ENCODE measurements at regions not wholly inside any gene's neighbourhood (a gene's known extent, or its start where the extent isn't known, plus 50 kb on each side); places are given as distances from the start of the nearest gene placed in this dataset.
A peak's percentile ranks its signal among the peaks of the same experiment; 100 is the strongest.

GRCh38 chr4:181289198-181289597 lies 954.0 kb upstream of the TENM3 start:
- no peak for DNase-seq

- DNase-seq, result no peak
These were observed 951.6 kb upstream of the TENM3 start for GRCh38 chr4:181291615-181292014.

DNA sequence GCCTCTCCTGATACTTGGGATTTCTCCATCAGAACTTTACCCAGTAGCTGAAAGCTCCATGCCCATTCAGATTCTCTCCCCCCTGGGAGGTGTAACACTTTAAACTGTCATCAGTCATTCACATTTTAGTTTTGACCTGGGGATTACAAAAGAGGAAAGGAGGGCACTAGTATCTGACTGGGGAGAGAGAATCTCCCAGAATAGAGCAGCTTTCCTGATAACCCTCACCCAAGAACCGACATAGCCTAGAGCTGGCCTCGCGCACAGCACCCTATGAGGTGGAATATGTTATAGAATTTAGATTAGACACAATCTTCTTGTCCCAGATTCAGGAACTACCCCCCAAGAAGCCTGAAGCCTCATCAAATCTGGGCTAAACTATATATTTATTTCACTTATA lies 950.2 kb upstream of the TENM3 start:
- no peak for DNase-seq

DNA sequence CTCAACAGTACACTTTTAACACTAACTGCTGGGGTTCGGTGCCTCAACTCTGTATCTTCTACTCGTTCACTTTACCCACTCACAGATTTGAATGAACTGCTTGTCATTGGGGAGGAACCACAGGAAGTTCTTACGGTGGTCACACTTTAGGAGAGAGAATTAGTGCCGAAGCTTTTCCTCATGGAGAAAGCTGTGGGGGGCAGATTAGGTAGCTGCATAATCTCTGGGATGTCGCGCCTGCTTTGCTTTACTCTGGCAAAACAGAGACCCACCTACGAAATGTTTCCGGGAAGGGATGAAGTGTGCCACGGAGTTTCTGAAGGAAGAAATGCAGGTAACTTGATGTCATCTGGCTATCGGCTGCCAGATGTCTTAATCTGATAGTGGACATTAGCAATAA lies 949.7 kb upstream of the TENM3 start:
- no peak for DNase-seq

GRCh38 chr4:181294421-181294820 lies 948.8 kb upstream of the TENM3 start:
- DNase-seq, result no peak

GRCh38 chr4:181301735-181302710 lies 941.2 kb upstream of the TENM3 start:
- peak; percentile 35 for DNase-seq

GRCh38 chr4:181307824-181308223 lies 935.4 kb upstream of the TENM3 start:
- no peak for DNase-seq

GRCh38 chr4:181308476-181309312 lies 934.5 kb upstream of the TENM3 start:
- no peak for DNase-seq

GRCh38 chr4:181312066-181312465 lies 931.1 kb upstream of the TENM3 start:
- DNase-seq, result no peak

DNA sequence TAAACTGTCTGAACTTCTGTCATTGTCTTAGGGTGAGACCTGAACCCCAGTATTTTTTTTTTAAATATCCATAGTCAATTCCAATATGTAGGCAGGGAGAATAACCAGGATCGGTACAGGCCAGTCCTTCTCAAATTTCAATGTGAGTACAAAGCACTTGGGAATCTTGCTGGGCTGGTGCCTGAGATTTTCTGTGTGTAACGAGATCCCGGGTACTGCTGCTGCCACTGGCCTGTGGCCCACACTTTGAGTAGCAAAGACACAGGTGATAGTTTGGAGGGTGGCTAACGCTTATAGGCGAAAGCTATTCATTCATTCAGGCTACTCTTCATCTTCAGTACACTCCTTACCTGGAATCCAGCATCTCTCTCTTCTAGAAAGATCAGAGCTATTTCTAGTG lies 923.6 kb upstream of the TENM3 start:
- no peak for DNase-seq

GRCh38 chr4:181323061-181323460 lies 920.1 kb upstream of the TENM3 start:
- DNase-seq, result no peak

GRCh38 chr4:181330654-181331201 lies 912.5 kb upstream of the TENM3 start:
- DNase-seq, result no peak

- no peak for DNase-seq
These were observed 912.0 kb upstream of the TENM3 start for GRCh38 chr4:181331214-181331613.

- no peak for DNase-seq
These were observed 897.3 kb upstream of the TENM3 start for GRCh38 chr4:181345931-181346330.

GRCh38 chr4:181350615-181351415 lies 892.4 kb upstream of the TENM3 start:
- DNase-seq, result no peak

GRCh38 chr4:181364504-181364903 lies 878.7 kb upstream of the TENM3 start:
- no peak for DNase-seq

DNA sequence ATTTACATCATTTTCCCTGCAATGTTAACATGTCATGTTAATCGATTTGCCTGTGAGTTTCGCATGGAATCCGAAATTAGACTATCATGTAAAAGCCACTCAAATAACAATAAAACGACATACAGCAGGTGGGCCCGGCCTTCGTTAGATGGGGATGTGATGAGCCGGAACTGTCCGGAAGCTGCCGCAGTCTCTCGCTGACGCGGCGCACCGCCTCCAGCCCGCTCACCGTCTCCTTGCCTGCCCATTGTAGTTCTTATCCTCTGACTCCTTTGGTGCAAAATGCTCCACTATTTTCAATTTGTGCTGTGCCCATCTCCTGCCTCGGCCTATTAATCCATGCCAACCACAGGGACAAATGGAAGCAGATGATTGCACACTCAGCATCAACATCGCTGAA lies 877.5 kb upstream of the TENM3 start:
- DNase-seq, result no peak

- no peak for DNase-seq
These were observed 871.2 kb upstream of the TENM3 start for GRCh38 chr4:181372014-181372413.

DNA sequence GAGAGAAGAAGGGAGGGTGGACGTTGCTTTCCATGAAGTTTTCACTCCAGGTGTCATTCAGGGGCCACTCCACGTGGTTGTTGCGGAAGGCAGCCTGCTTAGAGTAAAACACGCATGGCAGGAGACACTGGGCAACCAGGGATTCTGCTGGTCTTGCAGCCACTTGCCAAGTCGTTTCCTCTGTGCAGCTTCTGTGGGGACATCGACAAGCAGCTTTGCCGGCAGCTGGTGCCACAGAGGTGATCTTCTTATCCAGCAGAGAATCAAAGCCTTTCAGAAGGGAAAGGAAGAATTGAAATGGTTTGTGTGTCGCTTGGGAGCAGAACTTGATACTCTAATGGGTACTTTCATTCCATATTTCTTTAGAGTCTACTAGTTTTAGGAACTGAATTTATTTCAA lies 867.1 kb upstream of the TENM3 start:
- DNase-seq, result no peak

- no peak for DNase-seq
These were observed 855.1 kb upstream of the TENM3 start for GRCh38 chr4:181388061-181388460.

- DNase-seq, result no peak
These were observed 826.2 kb upstream of the TENM3 start for GRCh38 chr4:181416966-181417365.

- DNase-seq, result no peak
These were observed 824.7 kb upstream of the TENM3 start for GRCh38 chr4:181418496-181418895.

DNA sequence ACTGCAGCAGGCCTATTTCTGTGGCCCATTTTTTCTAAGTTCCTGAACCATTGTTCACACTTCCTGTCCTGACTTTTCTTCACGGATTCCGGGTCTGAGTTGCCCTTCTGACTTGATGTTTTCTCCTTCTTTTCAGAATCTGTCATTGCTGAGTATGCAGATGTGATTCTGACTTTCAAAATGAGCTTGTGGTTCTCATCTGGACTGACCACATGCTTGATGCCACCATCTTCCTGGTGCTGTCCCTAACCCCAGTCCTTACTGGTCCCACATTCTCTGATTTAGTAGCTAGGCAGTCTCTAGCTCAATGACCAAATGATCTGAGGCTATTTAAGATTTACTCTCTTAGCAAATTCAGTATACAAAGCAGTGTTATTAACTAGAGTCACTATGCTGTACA lies 822.3 kb upstream of the TENM3 start:
- no peak for DNase-seq
